ENCODE measurements at regions not wholly inside any gene's neighbourhood (a gene's known extent, or its start where the extent isn't known, plus 50 kb on each side); places are given as distances from the start of the nearest gene placed in this dataset.

DNA sequence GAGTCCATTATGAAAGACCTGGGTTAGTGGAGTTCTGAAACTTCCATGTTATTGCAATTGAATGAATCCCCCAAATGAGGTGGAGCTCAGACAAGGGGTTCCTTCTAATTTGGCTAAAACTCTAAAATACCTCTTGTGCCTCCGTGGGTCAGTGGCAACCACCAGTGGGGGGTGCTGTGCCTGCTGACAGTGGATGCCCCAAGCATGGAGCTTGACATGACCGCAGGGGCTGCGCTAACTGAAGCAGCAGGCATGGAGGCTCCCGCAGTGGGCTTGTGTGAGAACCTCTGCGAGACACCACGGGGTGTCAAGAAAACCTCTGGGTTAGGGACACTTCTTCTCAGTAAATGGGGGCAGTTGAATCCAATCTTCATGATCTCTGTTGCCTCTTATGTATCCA is 200.5 kb downstream of the DRD1 start:
- TF ChIP-seq, protein P1, sequence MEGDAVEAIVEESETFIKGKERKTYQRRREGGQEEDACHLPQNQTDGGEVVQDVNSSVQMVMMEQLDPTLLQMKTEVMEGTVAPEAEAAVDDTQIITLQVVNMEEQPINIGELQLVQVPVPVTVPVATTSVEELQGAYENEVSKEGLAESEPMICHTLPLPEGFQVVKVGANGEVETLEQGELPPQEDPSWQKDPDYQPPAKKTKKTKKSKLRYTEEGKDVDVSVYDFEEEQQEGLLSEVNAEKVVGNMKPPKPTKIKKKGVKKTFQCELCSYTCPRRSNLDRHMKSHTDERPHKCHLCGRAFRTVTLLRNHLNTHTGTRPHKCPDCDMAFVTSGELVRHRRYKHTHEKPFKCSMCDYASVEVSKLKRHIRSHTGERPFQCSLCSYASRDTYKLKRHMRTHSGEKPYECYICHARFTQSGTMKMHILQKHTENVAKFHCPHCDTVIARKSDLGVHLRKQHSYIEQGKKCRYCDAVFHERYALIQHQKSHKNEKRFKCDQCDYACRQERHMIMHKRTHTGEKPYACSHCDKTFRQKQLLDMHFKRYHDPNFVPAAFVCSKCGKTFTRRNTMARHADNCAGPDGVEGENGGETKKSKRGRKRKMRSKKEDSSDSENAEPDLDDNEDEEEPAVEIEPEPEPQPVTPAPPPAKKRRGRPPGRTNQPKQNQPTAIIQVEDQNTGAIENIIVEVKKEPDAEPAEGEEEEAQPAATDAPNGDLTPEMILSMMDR (IDR thresholded peaks at IDR 0.05; ENCODE audit: low read depth, low read length), result no peak
- TF ChIP-seq POLR2A (IDR thresholded peaks at IDR 0.05; ENCODE audit: extremely low read depth, insufficient read length), result no peak

Measured in NB4 (cell line).